Muscle of back (tissue), 3 donors: ENCODE measurements at regions not wholly inside any gene's neighbourhood (a gene's known extent, or its start where the extent isn't known, plus 50 kb on each side); places are given as distances from the start of the nearest gene placed in this dataset.
"Not testable (repeated sequence)": the region's sequence is repeated elsewhere in the genome, so short reads cannot be mapped to it uniquely, and the experiment has no call there.

Experiments used
- DNase-seq, 3 donors: peaks; one replicate each; pipeline versions ENCODE4 v3.0.0 to v3.0.0-alpha.2; 2013

- DNase-seq, result peak in 1 of 3 donors; percentile 4
These were observed 471.7 kb downstream of the CBLN4 start for GRCh38 chr20:55533632-55534031.

- no peak for DNase-seq
These were observed 474.6 kb downstream of the CBLN4 start for GRCh38 chr20:55530763-55531162.

GRCh38 chr20:55528482-55528881, 476.8 kb downstream of the CBLN4 start:
- no peak for DNase-seq

GRCh38 chr20:55522296-55522815, 483.0 kb downstream of the CBLN4 start:
- DNase-seq, result no peak

GRCh38 chr20:55517584-55517983, 487.7 kb downstream of the CBLN4 start:
- not testable (repeated sequence) for DNase-seq

- no peak for DNase-seq
These were observed 489.5 kb downstream of the CBLN4 start for GRCh38 chr20:55515832-55516231.

- DNase-seq, result no peak
These were observed 490.8 kb downstream of the CBLN4 start for GRCh38 chr20:55514531-55514930.

- DNase-seq, result peak in 1 of 3 donors; percentile 32
These were observed 491.4 kb downstream of the CBLN4 start for GRCh38 chr20:55513954-55514353.

GRCh38 chr20:55500130-55500529, 505.2 kb downstream of the CBLN4 start:
- DNase-seq, result no peak

- no peak for DNase-seq
These were observed 516.7 kb downstream of the CBLN4 start for GRCh38 chr20:55488593-55488992.

GRCh38 chr20:55478724-55479450, 526.4 kb downstream of the CBLN4 start:
- DNase-seq, result no peak

GRCh38 chr20:55472704-55473103, 532.6 kb downstream of the CBLN4 start:
- no peak for DNase-seq

GRCh38 chr20:55471052-55472006, 534.0 kb downstream of the CBLN4 start:
- DNase-seq, result peak; percentile 21 to 55 (median 30)

- no peak for DNase-seq
These were observed 536.2 kb downstream of the CBLN4 start for GRCh38 chr20:55469074-55469473.

- DNase-seq, result no peak
These were observed 543.8 kb downstream of the CBLN4 start for GRCh38 chr20:55461519-55461918.

GRCh38 chr20:55456316-55456940, 548.9 kb downstream of the CBLN4 start:
- DNase-seq, result no peak

- DNase-seq, result no peak
These were observed 556.2 kb downstream of the CBLN4 start for GRCh38 chr20:55449091-55449490.

GRCh38 chr20:55446301-55446700, 559.0 kb downstream of the CBLN4 start:
- no peak for DNase-seq

- DNase-seq, result no peak
These were observed 566.2 kb downstream of the CBLN4 start for GRCh38 chr20:55439070-55439469.

GRCh38 chr20:55437798-55438415, 567.4 kb downstream of the CBLN4 start:
- DNase-seq, result peak in 1 of 3 donors; percentile 46

- DNase-seq, result peak in 2 of 3 donors; percentile 19 to 57
These were observed 580.4 kb downstream of the CBLN4 start for GRCh38 chr20:55424968-55425367.

GRCh38 chr20:55424476-55424875, 580.8 kb downstream of the CBLN4 start:
- no peak for DNase-seq
